Mucosa of stomach (tissue), 1 donor: ENCODE measurements at regions not wholly inside any gene's neighbourhood (a gene's known extent, or its start where the extent isn't known, plus 50 kb on each side); places are given as distances from the start of the nearest gene placed in this dataset.

ENCODE experiments used
- H3K27me3 ChIP-seq: one replicate; pipeline ENCODE4 v1.7.0; 2013; ENCODE audit warnings: mild to moderate bottlenecking, low read length; ENCODE audit not compliant: control insufficient read depth, insufficient read depth
- H3K36me3 ChIP-seq: one replicate; pipeline ENCODE4 v1.7.0; 2013; ENCODE audit warnings: low read length; ENCODE audit not compliant: control insufficient read depth, insufficient read depth
- H3K4me1 ChIP-seq: one replicate; pipeline ENCODE4 v1.7.0; 2013; ENCODE audit warnings: mild to moderate bottlenecking, low read length; ENCODE audit not compliant: control insufficient read depth, insufficient read depth
- H3K4me3 ChIP-seq: one replicate; pipeline ENCODE4 v1.7.0; 2013; ENCODE audit warnings: low read length
- H3K9ac ChIP-seq: one replicate; pipeline ENCODE4 v1.7.0; 2013; ENCODE audit warnings: mild to moderate bottlenecking, low read length, moderate library complexity
- H3K9me3 ChIP-seq: one replicate; pipeline ENCODE4 v1.7.0; 2013; ENCODE audit warnings: mild to moderate bottlenecking, low read length, moderate library complexity; ENCODE audit not compliant: control insufficient read depth
- donor health status: Pancreatic carcinoma.

- no peaks in the 10 kb centered on the region for H3K36me3 ChIP-seq
- H3K4me1 ChIP-seq: no peaks in the 10 kb centered on the region
- H3K27me3 ChIP-seq: no peaks in the 10 kb centered on the region
- no peak overlapping the region for H3K9ac ChIP-seq
- H3K9me3 ChIP-seq: no peaks in the 10 kb centered on the region
- H3K4me3 ChIP-seq: no peak overlapping the region
Observed at GRCh38 chr7:25304691-25305090, 76.4 kb upstream of the NPVF start.

GRCh38 chr7:25305831-25306230 is 77.5 kb upstream of the NPVF start:
- Histone ChIP-seq H3K9ac (no peak overlapping the region), H3K4me3 (no peak overlapping the region), H3K36me3 (no peaks in the 10 kb centered on the region), H3K9me3 (no peaks in the 10 kb centered on the region), H3K27me3 (no peaks in the 10 kb centered on the region), H3K4me1 (no peaks in the 10 kb centered on the region)

- H3K36me3 ChIP-seq: no peaks in the 10 kb centered on the region
- no peaks in the 10 kb centered on the region for H3K9me3 ChIP-seq
- no peaks in the 10 kb centered on the region for H3K27me3 ChIP-seq
- H3K9ac ChIP-seq: no peak overlapping the region
- no peak overlapping the region for H3K4me3 ChIP-seq
- no peaks in the 10 kb centered on the region for H3K4me1 ChIP-seq
Observed at GRCh38 chr7:25307624-25308023, 79.3 kb upstream of the NPVF start.

- no peaks in the 10 kb centered on the region for H3K36me3 ChIP-seq
- H3K4me1 ChIP-seq: no peaks in the 10 kb centered on the region
- H3K9ac ChIP-seq: no peak overlapping the region
- H3K27me3 ChIP-seq: no peaks in the 10 kb centered on the region
- H3K4me3 ChIP-seq: no peak overlapping the region
- no peaks in the 10 kb centered on the region for H3K9me3 ChIP-seq
Observed at GRCh38 chr7:25308246-25308645, 80.0 kb upstream of the NPVF start.

GRCh38 chr7:25308906-25309705 is 80.8 kb upstream of the NPVF start:
- Histone ChIP-seq H3K9me3 (no peaks in the 10 kb centered on the region), H3K9ac (no peak overlapping the region), H3K36me3 (no peaks in the 10 kb centered on the region), H3K4me1 (peaks cover 5% of the 10 kb centered on the region), H3K27me3 (no peaks in the 10 kb centered on the region), H3K4me3 (no peak overlapping the region)

GRCh38 chr7:25310896-25311295 is 82.6 kb upstream of the NPVF start:
- Histone ChIP-seq H3K36me3 (no peaks in the 10 kb centered on the region), H3K4me3 (no peak overlapping the region), H3K4me1 (peaks cover 20% of the 10 kb centered on the region), H3K9me3 (no peaks in the 10 kb centered on the region), H3K27me3 (no peaks in the 10 kb centered on the region), H3K9ac (no peak overlapping the region)

- H3K4me1 ChIP-seq: peaks cover 20% of the 10 kb centered on the region
- no peak overlapping the region for H3K9ac ChIP-seq
- no peaks in the 10 kb centered on the region for H3K9me3 ChIP-seq
- H3K27me3 ChIP-seq: no peaks in the 10 kb centered on the region
- H3K4me3 ChIP-seq: no peak overlapping the region
- H3K36me3 ChIP-seq: no peaks in the 10 kb centered on the region
Observed at GRCh38 chr7:25311346-25311745, 83.1 kb upstream of the NPVF start.

GRCh38 chr7:25312968-25313367 is 84.7 kb upstream of the NPVF start:
- Histone ChIP-seq H3K4me3 (no peak overlapping the region), H3K27me3 (no peaks in the 10 kb centered on the region), H3K4me1 (peaks cover 20% of the 10 kb centered on the region), H3K36me3 (no peaks in the 10 kb centered on the region), H3K9me3 (no peaks in the 10 kb centered on the region), H3K9ac (no peak overlapping the region)

- Histone ChIP-seq H3K9me3 (no peaks in the 10 kb centered on the region), H3K4me3 (no peak overlapping the region), H3K9ac (no peak overlapping the region), H3K27me3 (no peaks in the 10 kb centered on the region), H3K4me1 (peaks cover 20% of the 10 kb centered on the region), H3K36me3 (no peaks in the 10 kb centered on the region)
Observed at GRCh38 chr7:25313526-25313925, 85.2 kb upstream of the NPVF start.

GRCh38 chr7:25314094-25314730 is 85.9 kb upstream of the NPVF start:
- Histone ChIP-seq H3K4me1 (peaks cover 20% of the 10 kb centered on the region), H3K27me3 (no peaks in the 10 kb centered on the region), H3K9me3 (no peaks in the 10 kb centered on the region), H3K36me3 (no peaks in the 10 kb centered on the region), H3K9ac (no peak overlapping the region), H3K4me3 (no peak overlapping the region)

GRCh38 chr7:25314731-25315267 is 86.5 kb upstream of the NPVF start:
- Histone ChIP-seq H3K4me1 (peaks cover 20% of the 10 kb centered on the region), H3K27me3 (no peaks in the 10 kb centered on the region), H3K9ac (no peak overlapping the region)

GRCh38 chr7:25316366-25316765 is 88.1 kb upstream of the NPVF start:
- H3K36me3 ChIP-seq: no peaks in the 10 kb centered on the region
- H3K4me1 ChIP-seq: peaks cover 20% of the 10 kb centered on the region
- no peak overlapping the region for H3K9ac ChIP-seq
- H3K4me3 ChIP-seq: no peak overlapping the region
- H3K9me3 ChIP-seq: no peaks in the 10 kb centered on the region
- H3K27me3 ChIP-seq: no peaks in the 10 kb centered on the region

More at GRCh38 chr7:25314731-25315267, 86.5 kb upstream of the NPVF start:
- no peaks in the 10 kb centered on the region for H3K9me3 ChIP-seq
- H3K36me3 ChIP-seq: no peaks in the 10 kb centered on the region
- H3K4me3 ChIP-seq: no peak overlapping the region
